Liver (tissue), 8 donors: ENCODE measurements at regions not wholly inside any gene's neighbourhood (a gene's known extent, or its start where the extent isn't known, plus 50 kb on each side); places are given as distances from the start of the nearest gene placed in this dataset.

Experiments used
- DNase-seq: peaks from one replicate; pipeline ENCODE4 v3.0.0-alpha.2; 2017; ENCODE audit warnings: low spot score
- H3K27ac ChIP-seq, 2 donors: one replicate each; pipeline ENCODE4 v1.7.0; 2013; ENCODE audit warnings: inconsistent platforms in 2 of 2, low read length in 2 of 2, control low read depth in 1 of 2, low read depth in 1 of 2, mild to moderate bottlenecking in 1 of 2
- H3K27me3 ChIP-seq, 4 donors: one replicate each; pipeline versions ENCODE4 v1.6.1 to v1.7.0; 2013; ENCODE audit warnings: low read length in 3 of 4, inconsistent platforms in 1 of 4, mild to moderate bottlenecking in 1 of 4, moderate library complexity in 1 of 4; ENCODE audit not compliant: control insufficient read depth in 4 of 4, insufficient read depth in 4 of 4
- H3K36me3 ChIP-seq, 4 donors: one replicate each; pipeline versions ENCODE4 v1.6.1 to v1.7.0; 2013; ENCODE audit warnings: low read length in 3 of 4, mild to moderate bottlenecking in 3 of 4, low read depth in 1 of 4, moderate library complexity in 1 of 4; ENCODE audit not compliant: control insufficient read depth in 4 of 4, insufficient read depth in 3 of 4
- H3K4me1 ChIP-seq, 4 donors: one replicate each; pipeline versions ENCODE4 v1.6.1 to v1.7.0; 2013; ENCODE audit warnings: low read length in 3 of 4, mild to moderate bottlenecking in 3 of 4, moderate library complexity in 1 of 4; ENCODE audit not compliant: control insufficient read depth in 4 of 4, insufficient read depth in 4 of 4
- H3K4me3 ChIP-seq, 3 donors: one replicate each; pipeline versions ENCODE4 v1.6.1 to v1.7.0; 2013; ENCODE audit warnings: low read length in 3 of 3, control low read depth in 1 of 3, low read depth in 1 of 3, mild to moderate bottlenecking in 1 of 3
- H3K9ac ChIP-seq, 2 donors: one replicate each; pipeline ENCODE4 v1.7.0; 2013; ENCODE audit warnings: low read length in 2 of 2, mild to moderate bottlenecking in 2 of 2, moderate library complexity in 2 of 2, control low read depth in 1 of 2, low read depth in 1 of 2
- H3K9me3 ChIP-seq, 4 donors: one replicate each; pipeline versions ENCODE4 v1.6.1 to v1.7.0; 2013; ENCODE audit warnings: low read length in 3 of 4; ENCODE audit not compliant: control insufficient read depth in 4 of 4
- EGR1 ChIP-seq, 2 donors: IDR thresholded peaks; 2 replicates each; pipeline ENCODE4 v1.6.1; 2016 to 2018; ENCODE audit warnings: antibody characterized with exemption in 2 of 2, low read depth in 2 of 2
- FOXA1 ChIP-seq: IDR thresholded peaks from 2 replicates; pipeline ENCODE4 v1.6.1; 2016; ENCODE audit warnings: antibody characterized with exemption
- FOXA2 ChIP-seq: IDR thresholded peaks from 2 replicates; pipeline ENCODE4 v1.6.1; 2016; ENCODE audit warnings: antibody characterized with exemption
- GABPA ChIP-seq, 2 donors: IDR thresholded peaks in 1 of 2; conservative IDR thresholded peaks in 1 of 2; 2 replicates each; pipeline ENCODE4 v1.6.1; 2016; ENCODE audit warnings: antibody characterized with exemption in 2 of 2, mild to moderate bottlenecking in 1 of 2, moderate library complexity in 1 of 2
- HNF4A ChIP-seq, 2 donors: conservative IDR thresholded peaks; 2 replicates each; pipeline ENCODE4 v1.6.1; 2016; ENCODE audit warnings: antibody characterized with exemption in 2 of 2, mild to moderate bottlenecking in 2 of 2
- HNF4G ChIP-seq: IDR thresholded peaks from 2 replicates; pipeline ENCODE4 v1.6.1; 2016; ENCODE audit warnings: antibody characterized with exemption
- JUND ChIP-seq, 2 donors: IDR thresholded peaks; 2 replicates each; pipeline ENCODE4 v1.6.1; 2016; ENCODE audit warnings: antibody characterized with exemption in 2 of 2
- NR2F2 ChIP-seq: IDR thresholded peaks from 2 replicates; pipeline ENCODE4 v1.6.1; 2016; ENCODE audit warnings: antibody characterized with exemption
- RAD21 ChIP-seq, 2 donors: IDR thresholded peaks; 2 replicates each; pipeline ENCODE4 v1.6.1; 2016; ENCODE audit warnings: antibody characterized with exemption in 2 of 2, mild to moderate bottlenecking in 2 of 2
- RXRA ChIP-seq, 2 donors: IDR thresholded peaks; 2 replicates each; pipeline ENCODE4 v1.6.1; 2017 to 2018; ENCODE audit warnings: antibody characterized with exemption in 2 of 2, mild to moderate bottlenecking in 1 of 2
- SP1 ChIP-seq: IDR thresholded peaks from 2 replicates; pipeline ENCODE4 v1.6.1; 2018; ENCODE audit warnings: antibody characterized with exemption, mild to moderate bottlenecking
- TAF1 ChIP-seq: conservative IDR thresholded peaks from 2 replicates; pipeline ENCODE4 v1.6.1; 2016; ENCODE audit warnings: antibody characterized with exemption, mild to moderate bottlenecking
- YY1 ChIP-seq: IDR thresholded peaks from 2 replicates; pipeline ENCODE4 v1.6.1; 2016; ENCODE audit warnings: antibody characterized with exemption, mild to moderate bottlenecking
- WGBS: extraction: QIAGEN DNeasy Blood & Tissue Kit; methylation state at CpG from one replicate; pipeline ENCODE4 v1.1.7; 2013; 5-methylcytosine and 5-hydroxymethylcytosine counted together
- TF ChIP-seq, protein P1 (sequence below): IDR thresholded peaks from 2 replicates; pipeline ENCODE4 v1.6.1; 2016; ENCODE audit warnings: antibody characterized with exemption, mild to moderate bottlenecking
- TF ChIP-seq, protein P2 (sequence below): IDR thresholded peaks from 2 replicates; pipeline ENCODE4 v1.6.1; 2016; ENCODE audit warnings: antibody characterized with exemption
- TF ChIP-seq, protein P3 (sequence below): IDR thresholded peaks from 2 replicates; pipeline ENCODE4 v1.6.1; 2016; ENCODE audit warnings: antibody characterized with exemption
- TF ChIP-seq, protein P4 (sequence below): fragments of 150-350 bp; IDR thresholded peaks from 2 replicates; pipeline ENCODE4 v1.5.1; 2017; ENCODE audit warnings: improper control_type of control experiment, low read depth, low read length; ENCODE audit not compliant: missing input control
- TF ChIP-seq, protein P5 (sequence below): IDR thresholded peaks from 2 replicates; pipeline ENCODE4 v1.6.1; 2016; ENCODE audit warnings: antibody characterized with exemption
- donor health status: healthy.
- donor health status: healthy.
- donor health status: healthy.
- donor health status: healthy.
- donor health status: healthy.

DNA sequence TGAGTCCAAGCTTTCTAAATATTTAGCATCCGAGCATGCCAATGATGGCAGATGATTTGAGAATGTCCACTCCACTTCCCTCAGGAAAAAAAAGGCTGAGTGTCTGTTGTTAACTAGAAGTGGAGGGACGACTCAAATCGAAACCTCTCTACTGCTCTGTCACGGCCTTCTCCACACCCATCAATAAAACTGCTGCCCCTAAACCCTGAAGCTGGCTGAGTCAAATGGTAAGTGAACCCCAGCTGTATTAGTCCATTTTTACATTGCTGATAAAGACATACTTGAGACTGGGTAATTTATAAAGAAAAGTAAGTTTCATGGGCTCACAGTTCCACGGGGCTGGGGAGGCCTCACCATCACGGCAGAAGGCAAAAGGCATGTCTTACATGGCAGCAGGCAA, 707.0 kb downstream of the QKI start:
- Histone ChIP-seq H3K4me1 (no peaks in the 10 kb centered on the region), H3K27me3 (peaks cover 0 to 4% (median 0%) of the 10 kb centered on the region in 4 donors), H3K4me3 (no peak overlapping the region), H3K9me3 (no peaks in the 10 kb centered on the region), H3K9ac (no peak overlapping the region), H3K36me3 (no peaks in the 10 kb centered on the region), H3K27ac (no peak overlapping the region)
- no peak for DNase-seq
- TF ChIP-seq, protein P1, sequence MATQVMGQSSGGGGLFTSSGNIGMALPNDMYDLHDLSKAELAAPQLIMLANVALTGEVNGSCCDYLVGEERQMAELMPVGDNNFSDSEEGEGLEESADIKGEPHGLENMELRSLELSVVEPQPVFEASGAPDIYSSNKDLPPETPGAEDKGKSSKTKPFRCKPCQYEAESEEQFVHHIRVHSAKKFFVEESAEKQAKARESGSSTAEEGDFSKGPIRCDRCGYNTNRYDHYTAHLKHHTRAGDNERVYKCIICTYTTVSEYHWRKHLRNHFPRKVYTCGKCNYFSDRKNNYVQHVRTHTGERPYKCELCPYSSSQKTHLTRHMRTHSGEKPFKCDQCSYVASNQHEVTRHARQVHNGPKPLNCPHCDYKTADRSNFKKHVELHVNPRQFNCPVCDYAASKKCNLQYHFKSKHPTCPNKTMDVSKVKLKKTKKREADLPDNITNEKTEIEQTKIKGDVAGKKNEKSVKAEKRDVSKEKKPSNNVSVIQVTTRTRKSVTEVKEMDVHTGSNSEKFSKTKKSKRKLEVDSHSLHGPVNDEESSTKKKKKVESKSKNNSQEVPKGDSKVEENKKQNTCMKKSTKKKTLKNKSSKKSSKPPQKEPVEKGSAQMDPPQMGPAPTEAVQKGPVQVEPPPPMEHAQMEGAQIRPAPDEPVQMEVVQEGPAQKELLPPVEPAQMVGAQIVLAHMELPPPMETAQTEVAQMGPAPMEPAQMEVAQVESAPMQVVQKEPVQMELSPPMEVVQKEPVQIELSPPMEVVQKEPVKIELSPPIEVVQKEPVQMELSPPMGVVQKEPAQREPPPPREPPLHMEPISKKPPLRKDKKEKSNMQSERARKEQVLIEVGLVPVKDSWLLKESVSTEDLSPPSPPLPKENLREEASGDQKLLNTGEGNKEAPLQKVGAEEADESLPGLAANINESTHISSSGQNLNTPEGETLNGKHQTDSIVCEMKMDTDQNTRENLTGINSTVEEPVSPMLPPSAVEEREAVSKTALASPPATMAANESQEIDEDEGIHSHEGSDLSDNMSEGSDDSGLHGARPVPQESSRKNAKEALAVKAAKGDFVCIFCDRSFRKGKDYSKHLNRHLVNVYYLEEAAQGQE = no peak
- no peak for TF ChIP-seq NR2F2
- no peak for TF ChIP-seq GABPA (IDR thresholded peaks at IDR 0.05 in 1 of 2, conservative IDR thresholded peaks at IDR 0.05 in 1 of 2)
- TF ChIP-seq, protein P2, sequence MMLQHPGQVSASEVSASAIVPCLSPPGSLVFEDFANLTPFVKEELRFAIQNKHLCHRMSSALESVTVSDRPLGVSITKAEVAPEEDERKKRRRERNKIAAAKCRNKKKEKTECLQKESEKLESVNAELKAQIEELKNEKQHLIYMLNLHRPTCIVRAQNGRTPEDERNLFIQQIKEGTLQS = no peak
- no peak for TF ChIP-seq TAF1
- TF ChIP-seq HNF4A (conservative IDR thresholded peaks at IDR 0.05) = no peak
- TF ChIP-seq, protein P3, sequence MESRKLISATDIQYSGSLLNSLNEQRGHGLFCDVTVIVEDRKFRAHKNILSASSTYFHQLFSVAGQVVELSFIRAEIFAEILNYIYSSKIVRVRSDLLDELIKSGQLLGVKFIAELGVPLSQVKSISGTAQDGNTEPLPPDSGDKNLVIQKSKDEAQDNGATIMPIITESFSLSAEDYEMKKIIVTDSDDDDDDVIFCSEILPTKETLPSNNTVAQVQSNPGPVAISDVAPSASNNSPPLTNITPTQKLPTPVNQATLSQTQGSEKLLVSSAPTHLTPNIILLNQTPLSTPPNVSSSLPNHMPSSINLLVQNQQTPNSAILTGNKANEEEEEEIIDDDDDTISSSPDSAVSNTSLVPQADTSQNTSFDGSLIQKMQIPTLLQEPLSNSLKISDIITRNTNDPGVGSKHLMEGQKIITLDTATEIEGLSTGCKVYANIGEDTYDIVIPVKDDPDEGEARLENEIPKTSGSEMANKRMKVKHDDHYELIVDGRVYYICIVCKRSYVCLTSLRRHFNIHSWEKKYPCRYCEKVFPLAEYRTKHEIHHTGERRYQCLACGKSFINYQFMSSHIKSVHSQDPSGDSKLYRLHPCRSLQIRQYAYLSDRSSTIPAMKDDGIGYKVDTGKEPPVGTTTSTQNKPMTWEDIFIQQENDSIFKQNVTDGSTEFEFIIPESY = no peak
- TF ChIP-seq JUND (IDR thresholded peaks at IDR 0.05) = no peak
- no peak for TF ChIP-seq FOXA1
- TF ChIP-seq, protein P4, sequence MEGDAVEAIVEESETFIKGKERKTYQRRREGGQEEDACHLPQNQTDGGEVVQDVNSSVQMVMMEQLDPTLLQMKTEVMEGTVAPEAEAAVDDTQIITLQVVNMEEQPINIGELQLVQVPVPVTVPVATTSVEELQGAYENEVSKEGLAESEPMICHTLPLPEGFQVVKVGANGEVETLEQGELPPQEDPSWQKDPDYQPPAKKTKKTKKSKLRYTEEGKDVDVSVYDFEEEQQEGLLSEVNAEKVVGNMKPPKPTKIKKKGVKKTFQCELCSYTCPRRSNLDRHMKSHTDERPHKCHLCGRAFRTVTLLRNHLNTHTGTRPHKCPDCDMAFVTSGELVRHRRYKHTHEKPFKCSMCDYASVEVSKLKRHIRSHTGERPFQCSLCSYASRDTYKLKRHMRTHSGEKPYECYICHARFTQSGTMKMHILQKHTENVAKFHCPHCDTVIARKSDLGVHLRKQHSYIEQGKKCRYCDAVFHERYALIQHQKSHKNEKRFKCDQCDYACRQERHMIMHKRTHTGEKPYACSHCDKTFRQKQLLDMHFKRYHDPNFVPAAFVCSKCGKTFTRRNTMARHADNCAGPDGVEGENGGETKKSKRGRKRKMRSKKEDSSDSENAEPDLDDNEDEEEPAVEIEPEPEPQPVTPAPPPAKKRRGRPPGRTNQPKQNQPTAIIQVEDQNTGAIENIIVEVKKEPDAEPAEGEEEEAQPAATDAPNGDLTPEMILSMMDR = no peak
- TF ChIP-seq RXRA (IDR thresholded peaks at IDR 0.05) = no peak
- no peak for TF ChIP-seq HNF4G
- TF ChIP-seq EGR1 (IDR thresholded peaks at IDR 0.05; ENCODE audit: low read depth in 2 of 2) = no peak
- TF ChIP-seq, protein P5, sequence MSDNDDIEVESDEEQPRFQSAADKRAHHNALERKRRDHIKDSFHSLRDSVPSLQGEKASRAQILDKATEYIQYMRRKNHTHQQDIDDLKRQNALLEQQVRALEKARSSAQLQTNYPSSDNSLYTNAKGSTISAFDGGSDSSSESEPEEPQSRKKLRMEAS = no peak
- no peak for TF ChIP-seq RAD21 (IDR thresholded peaks at IDR 0.05)
- TF ChIP-seq FOXA2 = no peak
- no peak for TF ChIP-seq SP1
- TF ChIP-seq YY1 = no peak
- WGBS = 83% methylated on average over 6 of the region's 6 CpGs
